HFFc6 (cell line): ENCODE measurements at regions not wholly inside any gene's neighbourhood (a gene's known extent, or its start where the extent isn't known, plus 50 kb on each side); places are given as distances from the start of the nearest gene placed in this dataset.
A peak's percentile ranks its signal among the peaks of the same experiment; 100 is the strongest.
"Not testable (repeated sequence)": the region's sequence is repeated elsewhere in the genome, so short reads cannot be mapped to it uniquely, and the experiment has no call there.

Experiments used
- DNase-seq: peaks from one replicate; pipeline ENCODE4 v3.0.0-alpha.2; 2018
- H3K27ac Mint-ChIP-seq: 2 replicates; pipeline ENCODE4 v1.8.0; 2020; ENCODE audit warnings: mild to moderate bottlenecking, mixed read lengths
- H3K27me3 Mint-ChIP-seq: 2 replicates; pipeline ENCODE4 v1.8.0; 2021; ENCODE audit warnings: mild to moderate bottlenecking, moderate library complexity, mixed read lengths; ENCODE audit not compliant: insufficient read depth
- H3K36me3 Mint-ChIP-seq: 2 replicates; pipeline ENCODE4 v1.8.0; 2021; ENCODE audit warnings: low read depth, mixed read lengths
- H3K4me1 Mint-ChIP-seq: 2 replicates; pipeline ENCODE4 v1.8.0; 2020; ENCODE audit warnings: low read depth, mixed read lengths
- H3K4me3 Mint-ChIP-seq: 2 replicates; pipeline ENCODE4 v1.8.0; 2020; ENCODE audit warnings: mild to moderate bottlenecking, moderate library complexity, mixed read lengths
- H3K9me3 Mint-ChIP-seq: 2 replicates; pipeline ENCODE4 v1.8.0; 2020; ENCODE audit warnings: mild to moderate bottlenecking, mixed read lengths
- CTCF ChIP-seq: fragments of 200-600 bp; sonication (generic); IDR thresholded peaks from 2 replicates; pipeline ENCODE4 v1.5.0; 2021; ENCODE audit warnings: antibody characterized with exemption, mild to moderate bottlenecking

GRCh38 chrX:47302396-47302795, 68.0 kb upstream of the ZNF157 start:
- H3K4me3 Mint-ChIP-seq, result no peak overlapping the region
- no peak for DNase-seq
- no peak for TF ChIP-seq CTCF
- no peaks in the 10 kb centered on the region for H3K9me3 Mint-ChIP-seq
- H3K4me1 Mint-ChIP-seq, result no peaks in the 10 kb centered on the region
- no peak overlapping the region for H3K27ac Mint-ChIP-seq
- peaks cover 8% of the 10 kb centered on the region; the same call in 1 of the 2 replicates for H3K27me3 Mint-ChIP-seq
- no peaks in the 10 kb centered on the region for H3K36me3 Mint-ChIP-seq

- not testable (repeated sequence) for H3K36me3 Mint-ChIP-seq, H3K4me1 Mint-ChIP-seq, DNase-seq, H3K27ac Mint-ChIP-seq, H3K9me3 Mint-ChIP-seq, H3K27me3 Mint-ChIP-seq
- H3K4me3 Mint-ChIP-seq, result peak overlapping the region; percentile 30; the same call in 1 of the 2 replicates
These were observed 63.8 kb upstream of the ZNF157 start for GRCh38 chrX:47306471-47307023.

GRCh38 chrX:47311932-47312774, 58.2 kb upstream of the ZNF157 start:
- peak; percentile 67 for TF ChIP-seq CTCF
- Mint-ChIP-seq H3K4me3 (no peak overlapping the region), H3K27ac (no peak overlapping the region), H3K4me1 (0 out of 2 replicates have a peak, but pooled peaks cover 5% of the 10 kb centered on the region), H3K36me3 (no peaks in the 10 kb centered on the region), H3K27me3 (peaks cover 8% of the 10 kb centered on the region), H3K9me3 (no peaks in the 10 kb centered on the region)
- DNase-seq, result peak; percentile 21

- H3K36me3 Mint-ChIP-seq, result no peaks in the 10 kb centered on the region
- no peak overlapping the region for H3K27ac Mint-ChIP-seq
- H3K27me3 Mint-ChIP-seq, result peaks cover 8% of the 10 kb centered on the region
- H3K9me3 Mint-ChIP-seq, result no peaks in the 10 kb centered on the region
- no peak for TF ChIP-seq CTCF
- 0 out of 2 replicates have a peak, but pooled peaks cover 5% of the 10 kb centered on the region for H3K4me1 Mint-ChIP-seq
- DNase-seq, result no peak
- no peak overlapping the region for H3K4me3 Mint-ChIP-seq
These were observed 57.3 kb upstream of the ZNF157 start for GRCh38 chrX:47313056-47313455.

GRCh38 chrX:47316276-47317025, 53.9 kb upstream of the ZNF157 start:
- Mint-ChIP-seq H3K36me3 (no peaks in the 10 kb centered on the region), H3K4me1 (0 out of 2 replicates have a peak, but pooled peaks cover 5% of the 10 kb centered on the region), H3K9me3 (no peaks in the 10 kb centered on the region), H3K27ac (no peak overlapping the region), H3K4me3 (peak overlapping the region; percentile 73), H3K27me3 (peaks cover 6% of the 10 kb centered on the region)
- no peak for TF ChIP-seq CTCF
- DNase-seq, result no peak
